ENCODE measurements at regions not wholly inside any gene's neighbourhood (a gene's known extent, or its start where the extent isn't known, plus 50 kb on each side); places are given as distances from the start of the nearest gene placed in this dataset.

DNA sequence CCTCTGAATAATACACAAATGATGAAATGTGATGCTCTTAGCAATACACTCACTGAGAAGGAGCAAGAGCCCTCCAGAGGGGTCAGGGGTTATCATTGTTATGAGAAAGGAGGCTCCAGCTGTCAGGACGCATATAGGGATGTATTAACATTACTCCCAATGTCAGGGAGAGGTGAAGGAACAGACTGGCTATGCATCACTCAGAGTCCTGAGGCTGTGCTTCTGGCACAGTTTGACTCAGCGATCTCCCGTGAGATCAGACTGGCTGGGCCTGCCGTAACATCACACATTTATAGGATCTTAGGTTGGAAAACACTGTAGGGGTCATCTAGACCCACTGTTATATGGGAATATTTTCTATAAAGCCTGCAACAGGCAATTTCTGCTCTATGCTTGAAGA lies 226.5 kb upstream of the GLRA1 start:
- TF ChIP-seq, protein P1, sequence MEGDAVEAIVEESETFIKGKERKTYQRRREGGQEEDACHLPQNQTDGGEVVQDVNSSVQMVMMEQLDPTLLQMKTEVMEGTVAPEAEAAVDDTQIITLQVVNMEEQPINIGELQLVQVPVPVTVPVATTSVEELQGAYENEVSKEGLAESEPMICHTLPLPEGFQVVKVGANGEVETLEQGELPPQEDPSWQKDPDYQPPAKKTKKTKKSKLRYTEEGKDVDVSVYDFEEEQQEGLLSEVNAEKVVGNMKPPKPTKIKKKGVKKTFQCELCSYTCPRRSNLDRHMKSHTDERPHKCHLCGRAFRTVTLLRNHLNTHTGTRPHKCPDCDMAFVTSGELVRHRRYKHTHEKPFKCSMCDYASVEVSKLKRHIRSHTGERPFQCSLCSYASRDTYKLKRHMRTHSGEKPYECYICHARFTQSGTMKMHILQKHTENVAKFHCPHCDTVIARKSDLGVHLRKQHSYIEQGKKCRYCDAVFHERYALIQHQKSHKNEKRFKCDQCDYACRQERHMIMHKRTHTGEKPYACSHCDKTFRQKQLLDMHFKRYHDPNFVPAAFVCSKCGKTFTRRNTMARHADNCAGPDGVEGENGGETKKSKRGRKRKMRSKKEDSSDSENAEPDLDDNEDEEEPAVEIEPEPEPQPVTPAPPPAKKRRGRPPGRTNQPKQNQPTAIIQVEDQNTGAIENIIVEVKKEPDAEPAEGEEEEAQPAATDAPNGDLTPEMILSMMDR (IDR thresholded peaks at IDR 0.05), result no peak
- TF ChIP-seq POLR2A (IDR thresholded peaks at IDR 0.05), result no peak
